CD14-positive monocyte (primary cell): ENCODE measurements at regions not wholly inside any gene's neighbourhood (a gene's known extent, or its start where the extent isn't known, plus 50 kb on each side); places are given as distances from the start of the nearest gene placed in this dataset.

ENCODE experiments used
- DNase-seq, 3 donors: peaks; one replicate each; pipeline ENCODE4 v3.0.0-alpha.2; 2011 to 2022
- H2AFZ ChIP-seq: 2 replicates; pipeline ENCODE4 v1.6.0; 2012; ENCODE audit warnings: mild to moderate bottlenecking, low read depth, low read length, inconsistent platforms; ENCODE audit not compliant: insufficient read depth, poor library complexity, severe bottlenecking
- H3K27ac ChIP-seq, 2 donors: 1 replicate in 1 of 2; 2 replicates in 1 of 2; pipeline ENCODE4 v1.5.1; 2012 to 2013; ENCODE audit warnings: low read length in 2 of 2, control low read depth in 1 of 2, inconsistent platforms in 1 of 2, low read depth in 1 of 2, mild to moderate bottlenecking in 1 of 2
- H3K27me3 ChIP-seq, 2 donors: one replicate each; pipeline versions ENCODE4 v1.6.0 to v1.6.1; 2011 to 2013; ENCODE audit warnings: low read length in 2 of 2; ENCODE audit not compliant: control insufficient read depth in 2 of 2, insufficient read depth in 2 of 2
- H3K36me3 ChIP-seq, 2 donors: replicated peaks in 1 of 2; 1 replicate in 1 of 2; 2 replicates in 1 of 2; pipeline versions ENCODE4 v1.5.1 to v1.6.1; 2012 to 2013; ENCODE audit warnings: low read length in 2 of 2, control low read depth in 1 of 2, inconsistent platforms in 1 of 2, mild to moderate bottlenecking in 1 of 2; ENCODE audit not compliant: insufficient read depth in 2 of 2, control insufficient read depth in 1 of 2
- H3K4me1 ChIP-seq, 2 donors: 1 replicate in 1 of 2; 2 replicates in 1 of 2; pipeline versions ENCODE4 v1.5.1 to v1.6.1; 2012 to 2013; ENCODE audit warnings: low read length in 2 of 2, control low read depth in 1 of 2, inconsistent platforms in 1 of 2, mild to moderate bottlenecking in 1 of 2, moderate library complexity in 1 of 2; ENCODE audit not compliant: insufficient read depth in 2 of 2, control insufficient read depth in 1 of 2
- H3K4me2 ChIP-seq: replicated peaks from 2 replicates; pipeline ENCODE3; 2012; ENCODE audit warnings: low read length, moderate library complexity, mild to moderate bottlenecking; ENCODE audit not compliant: poor library complexity, severe bottlenecking; ENCODE audit errors: extremely low read depth
- H3K4me3 ChIP-seq, 3 experiments: fragments of 200-600 bp in 1 of 3; sonication (generic) in 1 of 3; replicated peaks in 1 of 3; 1 replicate in 2 of 3; 2 replicates in 1 of 3; pipeline ENCODE4 v1.5.1; 2011 to 2013; ENCODE audit warnings: low read length in 3 of 3, mild to moderate bottlenecking in 3 of 3, control low read depth in 2 of 3, low read depth in 2 of 3, inconsistent platforms in 1 of 3, moderate library complexity in 1 of 3
- H3K79me2 ChIP-seq: 2 replicates; pipeline ENCODE4 v1.6.0; 2012; ENCODE audit warnings: mild to moderate bottlenecking, control low read depth, inconsistent platforms, low read length, moderate library complexity; ENCODE audit not compliant: insufficient read depth
- H3K9ac ChIP-seq: 2 replicates; pipeline ENCODE4 v1.6.0; 2017; ENCODE audit warnings: low read length, mild to moderate bottlenecking; ENCODE audit not compliant: insufficient read depth, poor library complexity, severe bottlenecking
- H3K9me3 ChIP-seq, 2 donors: replicated peaks in 1 of 2; 1 replicate in 1 of 2; 2 replicates in 1 of 2; pipeline versions ENCODE4 v1.5.1 to v1.6.1; 2012 to 2013; ENCODE audit warnings: low read length in 2 of 2, control low read depth in 1 of 2; ENCODE audit not compliant: control insufficient read depth in 1 of 2, insufficient read depth in 1 of 2
- H4K20me1 ChIP-seq: 2 replicates; pipeline ENCODE4 v1.6.0; 2012; ENCODE audit warnings: mild to moderate bottlenecking, low read length, control low read depth, moderate library complexity; ENCODE audit not compliant: insufficient read depth
- H3K27ac Mint-ChIP-seq, 7 donors: one replicate each; pipeline ENCODE4 v1.8.0; 2020; ENCODE audit warnings: mild to moderate bottlenecking in 7 of 7, mixed read lengths in 7 of 7, moderate library complexity in 6 of 7, inconsistent platforms in 2 of 7
- H3K27me3 Mint-ChIP-seq, 3 donors: one replicate each; pipeline ENCODE4 v1.8.0; 2021 to 2022; ENCODE audit warnings: low read depth in 3 of 3, mild to moderate bottlenecking in 3 of 3, mixed read lengths in 3 of 3, moderate library complexity in 3 of 3, inconsistent platforms in 1 of 3
- H3K36me3 Mint-ChIP-seq, 2 donors: one replicate each; pipeline ENCODE4 v1.8.0; 2020; ENCODE audit warnings: mixed read lengths in 2 of 2, inconsistent platforms in 1 of 2, mild to moderate bottlenecking in 1 of 2
- H3K4me1 Mint-ChIP-seq: one replicate; pipeline ENCODE4 v1.8.0; 2020; ENCODE audit warnings: mild to moderate bottlenecking, mixed read lengths
- H3K4me3 Mint-ChIP-seq, 2 donors: one replicate each; pipeline ENCODE4 v1.8.0; 2020; ENCODE audit warnings: mild to moderate bottlenecking in 2 of 2, mixed read lengths in 2 of 2, moderate library complexity in 1 of 2
- H3K9me3 Mint-ChIP-seq, 7 donors: one replicate each; pipeline ENCODE4 v1.8.0; 2020 to 2022; ENCODE audit warnings: mixed read lengths in 7 of 7, mild to moderate bottlenecking in 6 of 7, moderate library complexity in 6 of 7, inconsistent platforms in 2 of 7
- CTCF ChIP-seq: fragments of 200-600 bp; IDR thresholded peaks from one replicate; pipeline ENCODE4 v1.8.0; 2022; ENCODE audit warnings: antibody characterized with exemption, mild to moderate bottlenecking
- WGBS: methylation state at CpG from one replicate; pipeline ENCODE4 v1.1.5; 2013; ENCODE audit warnings: missing lambda C conversion rate; ENCODE audit not compliant: insufficient coverage; 5-methylcytosine and 5-hydroxymethylcytosine counted together
- intact Hi-C, 2 donors: fragments of 100-400 bp; cut with micrococcal nuclease; formaldehyde crosslinking; loops; one replicate each; pipeline versions ENCODE4 v1.15.0 to v1.15.1; 2023

GRCh38 chr12:77687321-77687720 is 143.4 kb upstream of the NAV3 start:
- Mint-ChIP-seq H3K4me1 (peaks cover 1% of the 10 kb centered on the region), H3K9me3 (no peaks in the 10 kb centered on the region), H3K27me3 (peaks cover 2 to 7% (median 3%) of the 10 kb centered on the region in 3 donors), H3K4me3 (no peak overlapping the region), H3K27ac (no peak overlapping the region), H3K36me3 (no peaks in the 10 kb centered on the region)
- H2AFZ ChIP-seq: no peak overlapping the region
- no peaks in the 10 kb centered on the region for H3K79me2 ChIP-seq
- intact Hi-C loops: no loop called here
- no peak overlapping the region for H3K27ac ChIP-seq
- no peaks in the 10 kb centered on the region for H4K20me1 ChIP-seq
- H3K36me3 ChIP-seq: no peaks in the 10 kb centered on the region
- TF ChIP-seq CTCF: no peak
- no peak overlapping the region for H3K4me2 ChIP-seq
- 100% methylated on average over 1 of the region's 3 CpGs for WGBS
- H3K9me3 ChIP-seq: no peaks in the 10 kb centered on the region
- no peak overlapping the region for H3K4me3 ChIP-seq
- no peak for DNase-seq
- no peaks in the 10 kb centered on the region for H3K4me1 ChIP-seq
- no peak overlapping the region for H3K9ac ChIP-seq
- H3K27me3 ChIP-seq: no peaks in the 10 kb centered on the region

GRCh38 chr12:77686760-77687159 is 143.9 kb upstream of the NAV3 start:
- Histone ChIP-seq H3K9ac (no peak overlapping the region), H3K27me3 (no peaks in the 10 kb centered on the region), H3K4me2 (no peak overlapping the region), H2AFZ (no peak overlapping the region), H3K9me3 (no peaks in the 10 kb centered on the region), H3K79me2 (no peaks in the 10 kb centered on the region), H4K20me1 (no peaks in the 10 kb centered on the region), H3K4me1 (no peaks in the 10 kb centered on the region), H3K4me3 (no peak overlapping the region), H3K27ac (no peak overlapping the region), H3K36me3 (no peaks in the 10 kb centered on the region)
- peaks cover 2 to 7% (median 3%) of the 10 kb centered on the region in 3 donors for H3K27me3 Mint-ChIP-seq
- intact Hi-C loops: no loop called here
- TF ChIP-seq CTCF: no peak
- H3K4me1 Mint-ChIP-seq: peaks cover 1% of the 10 kb centered on the region
- no peak overlapping the region for H3K4me3 Mint-ChIP-seq
- no CpG with 5 or more reads among the region's 2 CpGs for WGBS
- no peaks in the 10 kb centered on the region for H3K36me3 Mint-ChIP-seq
- no peak for DNase-seq
- no peak overlapping the region for H3K27ac Mint-ChIP-seq
- no peaks in the 10 kb centered on the region for H3K9me3 Mint-ChIP-seq
